Small intestine (tissue), 7 donors: ENCODE measurements at regions not wholly inside any gene's neighbourhood (a gene's known extent, or its start where the extent isn't known, plus 50 kb on each side); places are given as distances from the start of the nearest gene placed in this dataset.

Source experiments
- DNase-seq, 2 donors: peaks; one replicate each; pipeline versions ENCODE4 v3.0.0 to v3.0.0-alpha.2; 2013
- FAIRE-seq: peaks from 2 replicates; lab custom pipeline; 2012; peaks lifted over from hg19 to GRCh38; lab: Jason Lieb, UNC
- H3K27ac ChIP-seq, 3 donors: one replicate each; pipeline ENCODE4 v1.5.1; 2013; ENCODE audit warnings: low read length in 2 of 3, mild to moderate bottlenecking in 2 of 3, control low read depth in 1 of 3, inconsistent platforms in 1 of 3, low read depth in 1 of 3, moderate library complexity in 1 of 3
- H3K27me3 ChIP-seq, 3 donors: one replicate each; pipeline ENCODE4 v1.6.1; 2013; ENCODE audit warnings: low read length in 3 of 3, inconsistent platforms in 1 of 3; ENCODE audit not compliant: control insufficient read depth in 3 of 3, insufficient read depth in 3 of 3
- H3K36me3 ChIP-seq, 3 donors: one replicate each; pipeline ENCODE4 v1.6.1; 2013; ENCODE audit warnings: low read length in 3 of 3, inconsistent platforms in 1 of 3, low read depth in 1 of 3, mild to moderate bottlenecking in 1 of 3, moderate library complexity in 1 of 3; ENCODE audit not compliant: control insufficient read depth in 3 of 3, insufficient read depth in 2 of 3
- H3K4me1 ChIP-seq, 3 donors: one replicate each; pipeline ENCODE4 v1.6.1; 2013; ENCODE audit warnings: low read length in 2 of 3, inconsistent platforms in 1 of 3, low read depth in 1 of 3, mild to moderate bottlenecking in 1 of 3, moderate library complexity in 1 of 3; ENCODE audit not compliant: control insufficient read depth in 3 of 3, insufficient read depth in 2 of 3
- H3K4me3 ChIP-seq, 3 donors: one replicate each; pipeline ENCODE4 v1.5.1; 2013; ENCODE audit warnings: low read length in 3 of 3, control low read depth in 1 of 3, inconsistent platforms in 1 of 3, low read depth in 1 of 3, mild to moderate bottlenecking in 1 of 3, moderate library complexity in 1 of 3
- H3K9me3 ChIP-seq, 2 donors: one replicate each; pipeline ENCODE4 v1.6.1; 2013; ENCODE audit warnings: low read depth in 1 of 2, low read length in 1 of 2; ENCODE audit not compliant: control insufficient read depth in 2 of 2, insufficient read depth in 1 of 2
- WGBS, 3 donors: extraction: QIAGEN DNeasy Blood & Tissue Kit; methylation state at CpG; one replicate each; pipeline ENCODE4 v1.1.7; 2013; 5-methylcytosine and 5-hydroxymethylcytosine counted together
- donor health status: healthy with polysubstance abuse.
- donor health status: control.
- donor health status: control.
- donor health status: Bipolar disorder and iron deficiency.
- donor health status: healthy.

DNA sequence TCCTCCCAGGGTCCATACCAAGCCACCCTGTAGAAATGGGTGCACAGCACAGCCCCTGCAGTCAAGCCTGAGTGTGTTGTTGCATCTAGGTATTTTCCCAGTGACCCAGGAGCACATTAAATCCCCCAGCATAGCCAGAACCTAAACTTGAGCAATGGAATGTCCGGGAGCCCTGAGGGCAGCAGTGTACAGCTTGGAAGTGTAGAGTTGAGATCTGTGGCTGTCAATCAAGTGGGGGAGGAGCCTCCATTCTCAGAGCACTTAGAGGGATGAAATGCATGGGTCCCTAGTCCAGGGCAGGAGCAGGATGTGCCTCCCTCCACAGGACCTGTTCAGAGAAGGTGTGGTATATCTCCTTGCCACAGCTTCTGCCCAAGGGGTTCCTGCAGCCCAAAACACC, 885.1 kb downstream of the CCSER2 start:
- 75 to 88% (median 83%) methylated on average over 1 of the region's 1 CpG for WGBS, 3 donors
- Histone ChIP-seq H3K27me3 (no peaks in the 10 kb centered on the region), H3K4me1 (no peaks in the 10 kb centered on the region), H3K27ac (no peak overlapping the region), H3K4me3 (no peak overlapping the region), H3K36me3 (no peaks in the 10 kb centered on the region), H3K9me3 (no peaks in the 10 kb centered on the region)
- DNase-seq = no peak
- no peak for FAIRE-seq

DNA sequence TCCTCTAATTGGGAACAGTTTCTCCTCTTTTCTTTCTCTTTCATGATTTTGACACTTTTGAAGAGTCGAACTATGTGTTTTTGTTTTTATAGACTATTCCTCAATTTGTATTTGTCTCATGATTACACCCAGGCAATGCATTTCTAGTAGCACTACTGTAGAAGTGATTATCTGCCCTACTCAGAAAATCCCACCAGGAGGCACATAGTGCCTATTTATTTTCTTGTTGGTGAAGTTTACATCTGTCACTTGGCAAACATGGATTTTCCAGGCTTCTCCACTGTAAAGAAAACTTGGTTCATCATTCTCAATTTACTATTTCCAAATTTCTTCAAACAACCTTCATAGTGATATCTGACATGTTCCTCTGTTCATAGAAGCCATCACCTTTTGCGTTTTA, 893.9 kb downstream of the CCSER2 start:
- no peaks in the 10 kb centered on the region for H3K36me3 ChIP-seq
- H3K27ac ChIP-seq = no peak overlapping the region
- 73 to 86% (median 74%) methylated on average over 2 of the region's 2 CpGs for WGBS, 3 donors
- no peaks in the 10 kb centered on the region for H3K9me3 ChIP-seq
- H3K27me3 ChIP-seq = no peaks in the 10 kb centered on the region
- no peak for DNase-seq
- no peak for FAIRE-seq
- H3K4me3 ChIP-seq = no peak overlapping the region
- no peaks in the 10 kb centered on the region for H3K4me1 ChIP-seq

DNA sequence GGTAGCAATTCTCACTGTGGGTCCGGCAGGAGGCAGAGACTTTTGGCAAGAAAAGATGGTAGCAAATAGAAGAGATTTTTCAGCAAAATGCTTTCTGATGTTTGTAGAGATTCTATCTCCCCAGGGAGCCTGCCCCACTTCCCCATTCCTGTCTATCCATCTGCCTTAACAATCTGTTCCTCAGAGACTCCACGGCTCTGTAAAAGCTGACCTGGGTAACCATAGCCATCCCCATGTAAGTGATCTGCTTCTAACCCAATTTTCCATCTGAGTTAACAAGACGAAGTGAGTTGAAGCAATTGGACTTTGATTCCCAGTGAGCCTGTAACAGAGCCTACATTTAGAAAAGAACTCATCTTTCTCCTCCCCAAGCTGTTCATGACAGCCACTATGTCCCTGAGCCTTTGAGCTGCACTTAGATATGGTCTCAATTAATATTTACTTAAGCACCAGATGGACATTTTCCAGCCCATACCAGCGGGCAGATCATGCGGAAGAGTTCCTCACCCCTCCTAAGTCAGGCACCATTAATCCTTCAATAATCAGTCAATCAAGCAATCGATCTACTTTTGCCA, 896.1 kb downstream of the CCSER2 start:
- DNase-seq (no peak), FAIRE-seq (no peak)
- no peaks in the 10 kb centered on the region for H3K9me3 ChIP-seq
- H3K36me3 ChIP-seq = no peaks in the 10 kb centered on the region
- H3K4me3 ChIP-seq = no peak overlapping the region
- no peaks in the 10 kb centered on the region for H3K27me3 ChIP-seq
- WGBS, 3 donors = 54 to 72% (median 57%) methylated on average over 6 of the region's 6 CpGs
- no peak overlapping the region for H3K27ac ChIP-seq
- H3K4me1 ChIP-seq = no peaks in the 10 kb centered on the region

DNA sequence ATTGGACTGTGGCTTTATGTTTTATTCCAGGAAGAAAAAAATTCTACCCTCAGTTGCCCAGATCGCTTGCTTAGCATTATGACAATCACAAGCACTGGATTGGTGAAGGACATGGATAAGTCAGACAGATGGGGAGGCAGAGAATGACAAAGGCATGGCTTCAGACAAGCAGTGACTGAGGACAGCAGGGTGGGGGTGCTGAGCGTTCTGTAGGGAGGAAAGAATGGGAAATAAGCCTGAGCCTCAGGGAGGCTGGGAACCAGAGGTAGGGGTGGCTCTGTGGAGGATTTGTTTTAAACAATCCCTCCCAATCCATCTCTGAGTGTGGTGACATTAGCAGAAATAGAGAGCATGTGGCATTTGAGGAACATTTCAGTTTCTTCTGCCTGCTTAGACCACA, 896.9 kb downstream of the CCSER2 start:
- WGBS, 3 donors = 67 to 76% (median 73%) methylated on average over 2 of the region's 2 CpGs
- no peaks in the 10 kb centered on the region for H3K4me1 ChIP-seq
- FAIRE-seq (no peak), DNase-seq (no peak)
- no peaks in the 10 kb centered on the region for H3K27me3 ChIP-seq
- H3K36me3 ChIP-seq = no peaks in the 10 kb centered on the region
- H3K9me3 ChIP-seq = no peaks in the 10 kb centered on the region
- no peak overlapping the region for H3K27ac ChIP-seq
- no peak overlapping the region for H3K4me3 ChIP-seq

DNA sequence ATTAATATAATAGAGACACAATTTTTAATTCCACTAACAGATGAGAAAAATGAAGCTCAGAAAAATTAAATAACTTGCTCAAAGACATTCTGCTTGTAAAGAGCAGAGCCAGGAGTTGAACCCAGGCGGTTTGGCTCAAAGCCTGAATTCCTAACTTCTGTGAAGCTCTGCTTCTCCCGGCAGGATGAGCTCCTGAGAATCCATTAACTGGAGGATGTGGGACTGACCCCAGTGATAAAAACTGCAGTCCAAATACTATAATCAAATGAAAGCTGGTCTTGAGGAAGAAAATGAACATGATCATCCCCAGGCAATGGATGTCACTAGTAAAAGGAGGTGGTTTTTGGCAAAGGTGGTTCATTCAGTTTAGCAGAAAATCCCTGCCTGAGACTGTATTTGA, 898.2 kb downstream of the CCSER2 start:
- H3K9me3 ChIP-seq = no peaks in the 10 kb centered on the region
- H3K27me3 ChIP-seq = no peaks in the 10 kb centered on the region
- WGBS, 3 donors = 67 to 78% (median 72%) methylated on average over 2 of the region's 2 CpGs
- H3K4me3 ChIP-seq = no peak overlapping the region
- H3K36me3 ChIP-seq = no peaks in the 10 kb centered on the region
- H3K27ac ChIP-seq = no peak overlapping the region
- FAIRE-seq = no peak
- H3K4me1 ChIP-seq = no peaks in the 10 kb centered on the region
- no peak for DNase-seq

DNA sequence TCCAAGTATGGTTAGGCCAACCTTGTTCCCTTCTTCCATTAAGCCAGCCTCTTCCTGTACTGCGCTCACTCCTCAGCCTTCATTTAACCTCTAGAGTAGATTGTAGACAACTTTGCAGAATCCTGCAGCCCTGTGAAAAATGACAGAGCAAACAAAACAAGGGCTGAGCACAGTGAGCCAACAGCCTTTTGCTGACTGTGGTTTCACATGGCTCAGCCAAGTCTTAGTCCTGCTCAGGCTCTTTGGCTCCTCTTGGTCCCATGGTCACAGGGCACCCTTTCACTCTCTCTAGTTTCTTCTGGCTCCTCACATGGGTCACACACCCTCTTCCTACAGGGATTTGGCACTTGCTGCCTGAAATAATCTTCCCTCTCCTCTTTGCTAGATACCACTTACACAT, 900.3 kb downstream of the CCSER2 start:
- Histone ChIP-seq H3K27ac (no peak overlapping the region), H3K4me1 (no peaks in the 10 kb centered on the region), H3K27me3 (no peaks in the 10 kb centered on the region), H3K4me3 (no peak overlapping the region), H3K36me3 (no peaks in the 10 kb centered on the region), H3K9me3 (no peaks in the 10 kb centered on the region)
- 68 to 94% (median 92%) methylated on average over 1 of the region's 1 CpG for WGBS, 3 donors
- DNase-seq = no peak
- FAIRE-seq = no peak

DNA sequence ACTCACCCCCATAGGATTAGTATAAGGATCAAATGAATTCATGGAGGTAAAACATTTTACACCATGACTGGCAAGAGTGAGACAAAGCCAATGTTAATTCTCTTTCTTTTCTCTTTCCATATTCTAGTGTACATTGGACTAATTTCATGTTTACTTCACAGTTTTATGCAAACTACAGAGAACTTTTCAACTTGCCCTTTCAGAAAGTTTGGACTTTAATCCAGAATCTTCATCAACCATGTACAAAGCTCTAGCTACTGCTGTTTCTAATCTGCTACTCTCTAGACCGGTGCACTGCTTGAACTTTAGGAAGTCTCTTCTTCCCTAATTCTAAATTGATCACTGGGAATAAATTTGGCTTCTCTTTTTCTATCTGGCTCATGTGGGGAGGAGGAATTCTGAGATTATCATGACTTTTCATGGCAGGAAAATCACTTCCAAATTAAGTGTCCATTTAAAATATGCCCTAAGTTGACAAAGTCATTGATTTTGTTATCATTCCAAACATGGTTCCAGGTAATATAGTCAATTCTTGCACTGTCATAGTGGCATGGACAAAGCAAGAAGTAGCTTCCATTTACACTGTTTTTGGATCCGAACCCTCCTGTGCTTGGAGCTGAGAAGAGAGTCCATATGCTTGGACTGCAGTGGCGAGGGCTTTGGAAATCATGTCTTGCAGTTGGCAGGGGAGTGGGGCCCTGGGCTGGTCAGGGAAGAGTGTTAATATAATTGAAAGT, 903.3 kb downstream of the CCSER2 start:
- no peaks in the 10 kb centered on the region for H3K4me1 ChIP-seq
- H3K9me3 ChIP-seq = no peaks in the 10 kb centered on the region
- no peak for FAIRE-seq
- H3K4me3 ChIP-seq = no peak overlapping the region
- 66 to 83% (median 70%) methylated on average over 3 of the region's 3 CpGs for WGBS, 3 donors
- H3K27ac ChIP-seq = no peak overlapping the region
- no peak for DNase-seq
- H3K36me3 ChIP-seq = no peaks in the 10 kb centered on the region
- H3K27me3 ChIP-seq = no peaks in the 10 kb centered on the region

DNA sequence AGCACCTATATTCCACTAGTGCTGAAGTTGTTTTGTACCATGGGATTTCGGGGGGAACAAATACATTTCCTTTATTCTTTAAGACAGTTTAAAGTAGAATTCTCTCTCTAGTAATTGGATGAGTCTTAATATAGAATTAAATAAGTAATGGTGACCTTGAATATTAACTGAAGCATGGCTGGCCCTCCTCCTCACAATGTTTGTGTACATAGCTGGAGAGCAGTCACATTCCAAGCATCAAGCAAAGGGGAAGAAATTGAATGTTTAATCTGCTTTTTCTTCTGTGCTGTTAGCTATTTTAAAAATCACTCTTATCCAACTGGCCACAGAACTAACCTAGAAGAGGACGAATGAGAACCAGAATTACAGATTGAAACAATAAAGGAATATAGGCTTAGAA, 906.9 kb downstream of the CCSER2 start:
- H3K27me3 ChIP-seq = no peaks in the 10 kb centered on the region
- no peaks in the 10 kb centered on the region for H3K36me3 ChIP-seq
- no peak for FAIRE-seq
- H3K4me3 ChIP-seq = no peak overlapping the region
- no peaks in the 10 kb centered on the region for H3K4me1 ChIP-seq
- no peak for DNase-seq
- no peak overlapping the region for H3K27ac ChIP-seq
- WGBS, 3 donors = 59 to 62% (median 61%) methylated on average over 2 of the region's 2 CpGs
- no peaks in the 10 kb centered on the region for H3K9me3 ChIP-seq

DNA sequence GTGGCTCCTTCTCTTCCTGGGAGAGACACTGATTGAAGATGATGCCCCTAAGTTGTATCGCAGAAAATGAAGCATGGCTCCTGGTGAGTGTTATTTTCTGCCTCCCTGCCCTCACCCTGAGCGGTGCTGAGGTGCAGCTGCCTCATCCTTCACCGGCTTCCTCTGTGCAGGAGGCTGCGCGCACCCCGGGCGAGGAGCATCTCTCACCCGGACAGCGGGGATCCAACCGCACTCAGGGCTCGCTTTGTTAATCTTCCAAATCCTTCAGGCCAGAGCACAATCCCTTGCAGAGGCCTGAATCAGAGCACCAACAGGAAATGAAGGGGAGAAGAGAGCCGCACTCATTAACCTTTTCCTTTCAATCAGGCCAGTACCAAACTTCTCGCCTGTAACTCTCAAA, 910.3 kb downstream of the CCSER2 start:
- Histone ChIP-seq H3K27me3 (no peaks in the 10 kb centered on the region), H3K9me3 (no peaks in the 10 kb centered on the region), H3K4me1 (no peaks in the 10 kb centered on the region), H3K4me3 (no peak overlapping the region), H3K36me3 (no peaks in the 10 kb centered on the region), H3K27ac (no peak overlapping the region)
- 83 to 94% (median 89%) methylated on average over 13 of the region's 13 CpGs for whole genome bisulfite sequencing, 3 donors
- FAIRE-seq = no peak
- DNase-seq = no peak
